Muscle layer of duodenum (tissue), 2 donors: ENCODE measurements at regions not wholly inside any gene's neighbourhood (a gene's known extent, or its start where the extent isn't known, plus 50 kb on each side); places are given as distances from the start of the nearest gene placed in this dataset.
"Not testable (repeated sequence)": the region's sequence is repeated elsewhere in the genome, so short reads cannot be mapped to it uniquely, and the experiment has no call there.

ENCODE experiments used
- H3K27ac ChIP-seq: one replicate; pipeline ENCODE4 v1.7.0; 2013; ENCODE audit warnings: mild to moderate bottlenecking, low read length
- H3K27me3 ChIP-seq: one replicate; pipeline ENCODE4 v1.7.0; 2013; ENCODE audit warnings: low read depth, mild to moderate bottlenecking, control low read depth, low read length
- H3K36me3 ChIP-seq, 2 donors: one replicate each; pipeline ENCODE4 v1.7.0; 2013; ENCODE audit warnings: low read length in 2 of 2, control low read depth in 1 of 2, mild to moderate bottlenecking in 1 of 2; ENCODE audit not compliant: insufficient read depth in 2 of 2, control insufficient read depth in 1 of 2
- H3K4me1 ChIP-seq, 2 donors: one replicate each; pipeline ENCODE4 v1.7.0; 2013; ENCODE audit warnings: low read length in 2 of 2, mild to moderate bottlenecking in 2 of 2, control low read depth in 1 of 2, moderate library complexity in 1 of 2; ENCODE audit not compliant: insufficient read depth in 2 of 2, control insufficient read depth in 1 of 2
- H3K4me3 ChIP-seq, 2 donors: one replicate each; pipeline ENCODE4 v1.7.0; 2013; ENCODE audit warnings: low read length in 2 of 2, low read depth in 1 of 2, mild to moderate bottlenecking in 1 of 2
- H3K9me3 ChIP-seq, 2 donors: one replicate each; pipeline ENCODE4 v1.7.0; 2013; ENCODE audit warnings: low read length in 2 of 2, control low read depth in 1 of 2, mild to moderate bottlenecking in 1 of 2; ENCODE audit not compliant: control insufficient read depth in 1 of 2
- donor health status: healthy.

DNA sequence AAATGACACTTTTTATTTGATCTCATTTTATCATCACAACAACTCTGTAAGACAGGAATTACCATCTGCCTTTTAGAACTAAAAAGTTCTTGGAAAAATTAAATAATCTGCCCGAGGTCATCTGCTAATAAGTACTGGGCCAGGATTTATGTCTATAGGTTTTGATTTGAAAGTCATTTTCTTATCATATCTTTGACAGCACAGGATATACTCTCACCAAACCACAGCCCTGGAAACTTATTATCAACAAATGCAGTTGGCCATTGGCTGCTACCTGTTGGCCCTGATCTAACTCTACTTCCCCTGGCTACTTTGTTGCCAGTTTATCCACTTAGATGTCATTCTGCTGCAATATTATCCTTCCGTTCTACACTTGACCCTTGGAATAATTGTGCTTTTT is 354.6 kb downstream of the RAD51AP2 start:
- H3K36me3 ChIP-seq: no peaks in the 10 kb centered on the region
- no peaks in the 10 kb centered on the region for H3K4me1 ChIP-seq
- no peaks in the 10 kb centered on the region for H3K9me3 ChIP-seq
- no peak overlapping the region for H3K27ac ChIP-seq
- H3K4me3 ChIP-seq: no peak overlapping the region
- H3K27me3 ChIP-seq: no peaks in the 10 kb centered on the region

DNA sequence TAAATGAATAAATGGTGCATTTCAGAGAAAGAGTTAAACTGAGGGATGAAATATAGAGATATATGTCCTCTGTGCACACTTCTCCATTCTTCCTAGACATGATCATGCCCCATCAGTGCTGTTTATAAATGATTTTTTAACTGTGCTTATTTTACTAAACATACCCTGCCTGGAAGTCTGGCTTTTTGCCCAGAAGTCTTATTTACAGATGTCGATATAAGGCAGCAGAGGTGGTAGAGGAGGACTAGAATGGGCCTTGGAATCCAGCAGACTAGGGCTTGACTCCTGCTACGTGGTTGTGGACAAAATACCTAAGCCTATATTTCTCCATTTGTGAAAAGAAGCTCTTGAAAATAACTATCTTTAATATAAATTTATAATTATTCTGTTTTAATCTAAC is 355.5 kb downstream of the RAD51AP2 start:
- H3K27me3 ChIP-seq: no peaks in the 10 kb centered on the region
- H3K27ac ChIP-seq: no peak overlapping the region
- no peaks in the 10 kb centered on the region for H3K9me3 ChIP-seq
- no peaks in the 10 kb centered on the region for H3K4me1 ChIP-seq
- H3K36me3 ChIP-seq: no peaks in the 10 kb centered on the region
- H3K4me3 ChIP-seq: no peak overlapping the region

DNA sequence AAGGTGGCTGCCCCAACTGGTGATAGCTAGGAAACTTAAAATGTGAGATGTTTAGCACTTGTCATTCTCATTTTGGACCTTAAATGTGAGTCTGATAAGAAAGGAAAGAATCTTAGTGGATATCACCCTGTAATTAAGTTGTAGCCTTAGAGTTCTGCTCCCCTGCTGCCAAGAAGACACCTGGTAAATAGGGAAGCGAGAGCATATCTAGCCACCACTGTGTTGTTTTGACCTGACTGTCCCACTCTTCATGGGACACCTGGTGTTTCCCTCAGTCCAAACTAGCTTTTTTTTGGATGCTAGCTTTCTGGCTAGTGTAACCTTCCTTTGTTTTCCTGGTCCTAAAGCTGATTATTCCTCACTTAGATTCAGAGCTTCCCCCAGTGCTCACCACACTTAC is 357.6 kb downstream of the RAD51AP2 start:
- no peak overlapping the region for H3K27ac ChIP-seq
- H3K9me3 ChIP-seq: no peaks in the 10 kb centered on the region
- H3K36me3 ChIP-seq: no peaks in the 10 kb centered on the region
- H3K27me3 ChIP-seq: no peaks in the 10 kb centered on the region
- no peaks in the 10 kb centered on the region for H3K4me1 ChIP-seq
- H3K4me3 ChIP-seq: no peak overlapping the region

- H3K27me3 ChIP-seq: no peaks in the 10 kb centered on the region
- H3K27ac ChIP-seq: no peak overlapping the region
- no peak overlapping the region for H3K4me3 ChIP-seq
- no peaks in the 10 kb centered on the region for H3K36me3 ChIP-seq
- H3K9me3 ChIP-seq: no peaks in the 10 kb centered on the region
- no peaks in the 10 kb centered on the region for H3K4me1 ChIP-seq
Observed at GRCh38 chr2:17156086-17156485, 362.2 kb downstream of the RAD51AP2 start.

GRCh38 chr2:17149945-17150344 is 368.3 kb downstream of the RAD51AP2 start:
- Histone ChIP-seq H3K36me3 (no peaks in the 10 kb centered on the region), H3K9me3 (no peaks in the 10 kb centered on the region), H3K27ac (no peak overlapping the region), H3K27me3 (no peaks in the 10 kb centered on the region), H3K4me1 (no peaks in the 10 kb centered on the region), H3K4me3 (no peak overlapping the region)

GRCh38 chr2:17148407-17149145 is 369.7 kb downstream of the RAD51AP2 start:
- H3K36me3 ChIP-seq: no peaks in the 10 kb centered on the region
- H3K9me3 ChIP-seq: no peaks in the 10 kb centered on the region
- no peak overlapping the region for H3K4me3 ChIP-seq
- no peaks in the 10 kb centered on the region for H3K4me1 ChIP-seq
- H3K27ac ChIP-seq: no peak overlapping the region
- no peaks in the 10 kb centered on the region for H3K27me3 ChIP-seq

GRCh38 chr2:17146358-17146757 is 371.9 kb downstream of the RAD51AP2 start:
- Histone ChIP-seq H3K27ac (no peak overlapping the region), H3K9me3 (no peaks in the 10 kb centered on the region), H3K4me1 (no peaks in the 10 kb centered on the region), H3K27me3 (no peaks in the 10 kb centered on the region), H3K36me3 (no peaks in the 10 kb centered on the region), H3K4me3 (no peak overlapping the region)

DNA sequence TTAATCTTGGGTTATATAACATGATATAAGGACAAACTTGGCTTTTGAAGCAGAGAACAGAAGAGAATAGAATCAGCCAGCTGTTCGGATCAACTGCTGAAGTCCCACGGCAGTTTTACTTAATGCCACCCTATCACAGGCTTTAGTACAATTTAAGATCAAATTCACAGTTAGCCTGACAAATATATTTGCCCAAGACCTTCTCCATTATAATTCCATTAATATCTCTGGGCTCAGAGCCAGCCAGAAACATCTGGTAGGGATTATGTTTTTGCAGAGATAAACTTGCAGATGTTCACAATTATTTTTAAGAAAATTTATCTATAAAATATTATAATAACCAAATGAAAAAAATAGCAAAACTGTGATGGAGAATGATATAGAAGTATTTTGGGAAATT is 381.4 kb downstream of the RAD51AP2 start:
- H3K27me3 ChIP-seq: no peaks in the 10 kb centered on the region
- no peaks in the 10 kb centered on the region for H3K4me1 ChIP-seq
- H3K9me3 ChIP-seq: no peaks in the 10 kb centered on the region
- no peak overlapping the region for H3K27ac ChIP-seq
- H3K4me3 ChIP-seq: no peak overlapping the region
- H3K36me3 ChIP-seq: no peaks in the 10 kb centered on the region

- no peaks in the 10 kb centered on the region for H3K36me3 ChIP-seq
- no peaks in the 10 kb centered on the region for H3K9me3 ChIP-seq
Observed at GRCh38 chr2:17136231-17136630, 382.0 kb downstream of the RAD51AP2 start.

GRCh38 chr2:17135619-17136018 is 382.6 kb downstream of the RAD51AP2 start:
- no peaks in the 10 kb centered on the region for H3K27me3 ChIP-seq
- H3K36me3 ChIP-seq: no peaks in the 10 kb centered on the region
- no peaks in the 10 kb centered on the region for H3K4me1 ChIP-seq
- H3K27ac ChIP-seq: no peak overlapping the region
- H3K4me3 ChIP-seq: no peak overlapping the region
- H3K9me3 ChIP-seq: no peaks in the 10 kb centered on the region

More at GRCh38 chr2:17136231-17136630, 382.0 kb downstream of the RAD51AP2 start:
- Histone ChIP-seq H3K4me1 (no peaks in the 10 kb centered on the region), H3K27ac (no peak overlapping the region), H3K4me3 (no peak overlapping the region), H3K27me3 (no peaks in the 10 kb centered on the region)

DNA sequence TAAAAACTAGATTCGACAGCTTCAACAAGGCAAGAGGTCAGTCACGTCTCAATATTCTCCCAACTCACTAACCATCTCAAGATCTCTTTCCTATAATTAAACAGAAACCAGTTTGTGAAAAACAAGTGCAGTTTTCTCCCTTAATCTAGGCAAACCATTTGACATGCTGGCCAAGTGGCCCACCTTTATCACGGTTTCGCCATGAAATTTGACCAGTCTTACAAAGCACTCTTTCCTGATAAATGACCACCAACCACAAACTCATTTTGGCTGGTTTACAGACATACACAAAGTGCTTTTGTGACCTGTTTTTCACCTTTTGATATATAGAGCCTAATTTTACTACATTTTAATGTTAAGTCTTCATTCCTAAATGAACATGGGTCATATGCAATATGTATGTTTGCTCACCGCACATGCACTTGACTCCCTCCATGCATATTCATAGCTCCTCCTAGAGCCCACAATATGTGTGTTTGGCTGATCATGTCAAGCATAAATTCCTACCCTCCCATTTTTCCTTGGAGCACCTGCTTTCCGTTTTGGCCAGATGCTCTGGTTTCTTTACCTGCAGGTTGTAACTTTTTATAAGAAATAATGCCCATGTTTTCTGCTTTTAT is 385.1 kb downstream of the RAD51AP2 start:
- Histone ChIP-seq H3K27ac (no peak overlapping the region), H3K27me3 (no peaks in the 10 kb centered on the region), H3K36me3 (no peaks in the 10 kb centered on the region), H3K4me3 (no peak overlapping the region), H3K4me1 (no peaks in the 10 kb centered on the region), H3K9me3 (no peaks in the 10 kb centered on the region)

- not testable (repeated sequence) for H3K27me3 ChIP-seq, H3K4me3 ChIP-seq, H3K9me3 ChIP-seq, H3K36me3 ChIP-seq, H3K4me1 ChIP-seq, H3K27ac ChIP-seq
Observed at GRCh38 chr2:17130627-17131026, 387.6 kb downstream of the RAD51AP2 start.
